ENCODE measurements at regions not wholly inside any gene's neighbourhood (a gene's known extent, or its start where the extent isn't known, plus 50 kb on each side); places are given as distances from the start of the nearest gene placed in this dataset.

GRCh38 chr10:8272794-8273425 is 218.4 kb downstream of the GATA3 start:
- Histone ChIP-seq H3K27me3 (no peaks in the 10 kb centered on the region), H3K36me3 (no peaks in the 10 kb centered on the region), H3K4me3 (no peak overlapping the region), H3K27ac (no peak overlapping the region), H3K9me3 (no peaks in the 10 kb centered on the region), H3K4me1 (no peaks in the 10 kb centered on the region)
- intact Hi-C loops (cut with DNase I; ENCODE audit: low total_unique reads): no loop called here
- TF ChIP-seq CTCF (IDR thresholded peaks at IDR 0.05): no peak
- DNase-seq: no peak

GRCh38 chr10:8273749-8274148 is 219.3 kb downstream of the GATA3 start:
- Histone ChIP-seq H3K36me3 (no peaks in the 10 kb centered on the region), H3K4me1 (no peaks in the 10 kb centered on the region), H3K4me3 (no peak overlapping the region), H3K27me3 (no peaks in the 10 kb centered on the region), H3K27ac (no peak overlapping the region), H3K9me3 (no peaks in the 10 kb centered on the region)
- no peak for DNase-seq
- intact Hi-C loops (cut with DNase I; ENCODE audit: low total_unique reads): no loop called here
- no peak for TF ChIP-seq CTCF (IDR thresholded peaks at IDR 0.05)

- intact Hi-C loops (cut with DNase I; ENCODE audit: low total_unique reads): no loop called here
- H3K36me3 ChIP-seq: no peaks in the 10 kb centered on the region
- no peaks in the 10 kb centered on the region for H3K9me3 ChIP-seq
- no peak overlapping the region for H3K4me3 ChIP-seq
- DNase-seq: no peak
- no peaks in the 10 kb centered on the region for H3K4me1 ChIP-seq
- no peaks in the 10 kb centered on the region for H3K27me3 ChIP-seq
- TF ChIP-seq CTCF (IDR thresholded peaks at IDR 0.05): no peak
- H3K27ac ChIP-seq: no peak overlapping the region
Measured at GRCh38 chr10:8275911-8276310, 221.4 kb downstream of the GATA3 start.

DNA sequence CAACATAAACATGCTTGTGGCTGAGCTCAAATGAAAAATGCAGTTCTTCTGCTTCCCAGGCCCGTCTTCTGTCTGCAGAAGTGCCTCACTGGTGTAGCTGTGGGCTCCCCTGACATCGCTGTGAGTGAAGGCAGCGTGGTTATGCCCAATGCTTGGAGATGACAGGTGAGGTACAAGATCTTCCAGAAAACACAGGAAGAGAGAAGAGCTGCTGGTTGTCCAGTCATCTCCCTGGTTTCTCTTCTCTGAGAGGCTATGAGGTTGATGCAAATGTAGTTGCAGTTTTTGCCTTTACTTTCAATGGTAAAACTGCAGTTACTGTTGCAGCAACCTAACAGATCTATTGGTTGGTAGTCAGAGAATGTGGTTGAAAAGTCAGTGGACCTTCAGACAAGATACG is 223.6 kb downstream of the GATA3 start:
- Histone ChIP-seq H3K27ac (no peak overlapping the region), H3K4me1 (no peaks in the 10 kb centered on the region), H3K36me3 (no peaks in the 10 kb centered on the region), H3K27me3 (no peaks in the 10 kb centered on the region), H3K4me3 (no peak overlapping the region), H3K9me3 (no peaks in the 10 kb centered on the region)
- no peak for DNase-seq
- intact Hi-C loops (cut with DNase I; ENCODE audit: low total_unique reads): no loop called here
- TF ChIP-seq CTCF (IDR thresholded peaks at IDR 0.05): no peak

DNA sequence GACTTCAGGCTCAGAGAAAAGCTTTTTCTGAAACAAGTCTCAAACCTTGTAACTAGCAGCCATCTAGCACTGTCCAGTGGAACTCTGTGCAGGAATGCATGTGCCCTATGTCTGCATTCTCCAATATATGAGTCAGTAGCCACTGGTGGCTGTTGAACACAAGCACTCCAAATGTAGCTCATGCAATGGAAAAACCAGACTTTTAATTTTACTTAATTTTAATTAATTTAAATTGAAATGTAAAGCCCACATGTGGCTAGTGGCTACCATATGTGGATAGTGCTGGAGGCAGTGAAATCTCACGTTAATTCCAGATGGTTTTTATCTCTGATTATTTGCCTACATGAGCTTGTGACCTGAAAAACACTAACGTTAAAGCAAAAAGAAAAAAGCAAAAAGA is 225.1 kb downstream of the GATA3 start:
- Histone ChIP-seq H3K9me3 (no peaks in the 10 kb centered on the region), H3K27me3 (no peaks in the 10 kb centered on the region), H3K36me3 (no peaks in the 10 kb centered on the region), H3K4me1 (no peaks in the 10 kb centered on the region), H3K4me3 (no peak overlapping the region), H3K27ac (no peak overlapping the region)
- no peak for DNase-seq
- intact Hi-C loops (cut with DNase I; ENCODE audit: low total_unique reads): no loop called here
- TF ChIP-seq CTCF (IDR thresholded peaks at IDR 0.05): no peak

DNA sequence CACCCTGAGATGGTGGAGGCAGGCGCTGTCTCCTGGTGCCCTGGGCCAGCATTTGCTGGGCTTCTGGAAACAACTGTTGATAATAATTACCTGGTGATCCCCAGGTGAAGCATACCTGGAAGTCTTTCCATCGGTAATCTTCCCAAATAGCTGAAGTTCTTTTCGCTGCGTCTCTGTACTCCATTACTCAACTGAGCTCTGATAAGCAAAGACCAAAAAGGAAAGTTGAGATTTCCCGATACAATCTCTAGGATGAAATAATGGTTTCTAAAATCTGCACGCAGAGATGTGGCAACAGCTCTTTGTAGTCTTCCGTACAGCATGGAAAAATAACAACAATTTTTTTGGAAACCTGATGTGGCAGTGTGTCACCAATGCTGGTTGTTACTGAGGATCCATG is 226.5 kb downstream of the GATA3 start:
- H3K9me3 ChIP-seq: no peaks in the 10 kb centered on the region
- no peak overlapping the region for H3K4me3 ChIP-seq
- H3K27me3 ChIP-seq: no peaks in the 10 kb centered on the region
- no peak for TF ChIP-seq CTCF (IDR thresholded peaks at IDR 0.05)
- no peak overlapping the region for H3K27ac ChIP-seq
- no peaks in the 10 kb centered on the region for H3K36me3 ChIP-seq
- intact Hi-C loops (cut with DNase I; ENCODE audit: low total_unique reads): no loop called here
- DNase-seq: no peak
- H3K4me1 ChIP-seq: no peaks in the 10 kb centered on the region

All from tibial artery (tissue), 4 donors.